Mesenchymal stem cell (in vitro differentiated cells and primary cell): ENCODE measurements at regions not wholly inside any gene's neighbourhood (a gene's known extent, or its start where the extent isn't known, plus 50 kb on each side); places are given as distances from the start of the nearest gene placed in this dataset.
A peak's percentile ranks its signal among the peaks of the same experiment; 100 is the strongest.

Source experiments
- DNase-seq: peaks from one replicate; pipeline ENCODE4 v3.0.0-alpha.2; 2013
- H2AFZ ChIP-seq: one replicate; pipeline ENCODE4 v1.6.1; 2013; ENCODE audit warnings: low read depth, mild to moderate bottlenecking, control low read depth, inconsistent platforms, low read length, moderate library complexity
- H2AK5ac ChIP-seq: 2 replicates; pipeline ENCODE4 v1.6.1; 2013; ENCODE audit warnings: low read length, moderate library complexity, mild to moderate bottlenecking, inconsistent platforms; ENCODE audit not compliant: severe bottlenecking
- H2BK120ac ChIP-seq: one replicate; pipeline ENCODE4 v1.6.1; 2013; ENCODE audit warnings: low read depth, mild to moderate bottlenecking, inconsistent platforms, low read length, moderate library complexity
- H2BK12ac ChIP-seq, 2 experiments: one replicate each; pipeline ENCODE4 v1.6.1; 2013; ENCODE audit warnings: inconsistent platforms in 2 of 2, low read length in 2 of 2, mild to moderate bottlenecking in 2 of 2, moderate library complexity in 2 of 2, control low read depth in 1 of 2
- H2BK15ac ChIP-seq: one replicate; pipeline ENCODE4 v1.6.1; 2013; ENCODE audit warnings: mild to moderate bottlenecking, low read depth, inconsistent platforms; ENCODE audit not compliant: poor library complexity, severe bottlenecking
- H2BK5ac ChIP-seq: 2 replicates; pipeline ENCODE4 v1.6.1; 2013; ENCODE audit warnings: low read depth, mild to moderate bottlenecking, low read length, control low read depth, inconsistent platforms; ENCODE audit not compliant: poor library complexity, severe bottlenecking
- H3K14ac ChIP-seq, 2 experiments: one replicate each; pipeline ENCODE4 v1.6.1; 2013; ENCODE audit warnings: inconsistent platforms in 2 of 2, low read length in 2 of 2, control low read depth in 1 of 2, mild to moderate bottlenecking in 1 of 2, moderate library complexity in 1 of 2
- H3K18ac ChIP-seq, 2 experiments: one replicate each; pipeline ENCODE4 v1.6.1; 2013; ENCODE audit warnings: inconsistent platforms in 2 of 2, low read length in 2 of 2, control low read depth in 1 of 2, low read depth in 1 of 2, mild to moderate bottlenecking in 1 of 2
- H3K23ac ChIP-seq, 2 experiments: one replicate each; pipeline ENCODE4 v1.6.1; 2013; ENCODE audit warnings: inconsistent platforms in 2 of 2, low read length in 2 of 2, mild to moderate bottlenecking in 2 of 2, moderate library complexity in 2 of 2, control low read depth in 1 of 2
- H3K27ac ChIP-seq: 2 replicates; pipeline ENCODE4 v1.5.1; 2013; ENCODE audit warnings: mild to moderate bottlenecking, moderate library complexity, low read length, control low read depth, inconsistent platforms; ENCODE audit not compliant: poor library complexity, severe bottlenecking
- H3K27me3 ChIP-seq, 2 experiments: 2 replicates each; pipeline versions ENCODE4 v1.6.1 to v1.7.0; 2013; ENCODE audit warnings: low read length in 2 of 2, mild to moderate bottlenecking in 2 of 2, moderate library complexity in 2 of 2, control low read depth in 1 of 2, inconsistent platforms in 1 of 2; ENCODE audit not compliant: control insufficient read depth in 1 of 2, insufficient read depth in 1 of 2
- H3K36me3 ChIP-seq, 2 experiments: 2 replicates each; pipeline versions ENCODE4 v1.6.1 to v1.7.0; 2013; ENCODE audit warnings: low read length in 2 of 2, control low read depth in 1 of 2, inconsistent platforms in 1 of 2, low read depth in 1 of 2, mild to moderate bottlenecking in 1 of 2; ENCODE audit not compliant: insufficient read depth in 2 of 2, control insufficient read depth in 1 of 2
- H3K4ac ChIP-seq, 2 experiments: one replicate each; pipeline ENCODE4 v1.6.1; 2013; ENCODE audit warnings: inconsistent platforms in 2 of 2, low read length in 2 of 2, mild to moderate bottlenecking in 2 of 2, moderate library complexity in 2 of 2, control low read depth in 1 of 2, low read depth in 1 of 2
- H3K4me1 ChIP-seq: 2 replicates; pipeline ENCODE4 v1.6.1; 2013; ENCODE audit warnings: low read depth, low read length, control low read depth; ENCODE audit not compliant: control insufficient read depth, insufficient read depth
- H3K4me2 ChIP-seq: 2 replicates; pipeline ENCODE4 v1.6.1; 2013; ENCODE audit warnings: low read length, mild to moderate bottlenecking, inconsistent platforms; ENCODE audit not compliant: poor library complexity, severe bottlenecking
- H3K4me3 ChIP-seq, 2 experiments: 2 replicates each; pipeline versions ENCODE4 v1.5.1 to v1.7.0; 2013; ENCODE audit warnings: low read length in 2 of 2, mild to moderate bottlenecking in 2 of 2, control low read depth in 1 of 2, low read depth in 1 of 2; ENCODE audit not compliant: insufficient read depth in 1 of 2
- H3K79me1 ChIP-seq: replicated peaks from 2 replicates; pipeline ENCODE4 v1.6.1; 2013; ENCODE audit warnings: mild to moderate bottlenecking, control low read depth, low read length, inconsistent platforms; ENCODE audit not compliant: poor library complexity, severe bottlenecking
- H3K9ac ChIP-seq: 2 replicates; pipeline ENCODE4 v1.7.0; 2013; ENCODE audit warnings: mild to moderate bottlenecking, low read length, moderate library complexity
- H3K9me3 ChIP-seq: 2 replicates; pipeline ENCODE4 v1.7.0; 2013; ENCODE audit warnings: mild to moderate bottlenecking, low read length; ENCODE audit not compliant: control insufficient read depth
- H4K8ac ChIP-seq: one replicate; pipeline ENCODE4 v1.6.1; 2013; ENCODE audit warnings: inconsistent platforms, mild to moderate bottlenecking, low read length, moderate library complexity
- H4K91ac ChIP-seq: one replicate; pipeline ENCODE4 v1.6.1; 2013; ENCODE audit warnings: mild to moderate bottlenecking, low read length, inconsistent platforms
- WGBS: methylation state at CpG from one replicate; pipeline ENCODE4 v1.1.7; 2013; ENCODE audit warnings: mixed read lengths; 5-methylcytosine and 5-hydroxymethylcytosine counted together

- Histone ChIP-seq H3K27ac (no peak overlapping the region), H3K23ac (no peak overlapping the region), H2AFZ (no peak overlapping the region), H4K91ac (no peak overlapping the region), H3K36me3 (no peaks in the 10 kb centered on the region), H3K4me3 (no peak overlapping the region), H2BK120ac (no peak overlapping the region), H2BK5ac (no peak overlapping the region), H2BK12ac (no peak overlapping the region), H3K4me2 (no peak overlapping the region), H3K18ac (no peak overlapping the region), H3K79me1 (no peaks in the 10 kb centered on the region), H2AK5ac (no peak overlapping the region), H3K9me3 (peaks cover 21% of the 10 kb centered on the region), H3K14ac (no peak overlapping the region), H3K4me1 (no peaks in the 10 kb centered on the region), H2BK15ac (no peak overlapping the region), H3K27me3 (no peaks in the 10 kb centered on the region), H3K9ac (no peak overlapping the region), H3K4ac (no peak overlapping the region), H4K8ac (no peak overlapping the region)
- no CpG with 5 or more reads among the region's 1 CpG for WGBS
- no peak for DNase-seq
Measured at GRCh38 chr7:9575716-9576115, 1142.3 kb downstream of the NXPH1 start.

GRCh38 chr7:9582824-9583223, 1149.4 kb downstream of the NXPH1 start:
- Histone ChIP-seq H4K91ac (no peak overlapping the region), H3K4me2 (no peak overlapping the region), H3K27me3 (no peaks in the 10 kb centered on the region), H3K9ac (no peak overlapping the region), H2BK12ac (no peak overlapping the region), H3K23ac (no peak overlapping the region), H3K18ac (no peak overlapping the region), H3K36me3 (no peaks in the 10 kb centered on the region), H2AK5ac (no peak overlapping the region), H2BK15ac (no peak overlapping the region), H4K8ac (no peak overlapping the region), H2AFZ (no peak overlapping the region), H3K27ac (no peak overlapping the region), H3K4me1 (no peaks in the 10 kb centered on the region), H2BK5ac (no peak overlapping the region), H3K79me1 (no peaks in the 10 kb centered on the region), H3K9me3 (peaks cover 18% of the 10 kb centered on the region), H3K4ac (no peak overlapping the region), H3K4me3 (no peak overlapping the region), H3K14ac (no peak overlapping the region), H2BK120ac (no peak overlapping the region)
- DNase-seq, result no peak
- WGBS, result 50% methylated on average over 1 of the region's 2 CpGs

GRCh38 chr7:9598411-9598810, 1165.0 kb downstream of the NXPH1 start:
- Histone ChIP-seq H2AFZ (no peak overlapping the region), H2AK5ac (no peak overlapping the region), H3K18ac (no peak overlapping the region), H4K8ac (no peak overlapping the region), H3K27ac (no peak overlapping the region), H3K23ac (no peak overlapping the region), H4K91ac (no peak overlapping the region), H2BK15ac (no peak overlapping the region), H3K4me2 (no peak overlapping the region), H3K4me3 (no peak overlapping the region), H3K4me1 (no peaks in the 10 kb centered on the region), H2BK12ac (no peak overlapping the region), H2BK5ac (no peak overlapping the region), H3K9ac (no peak overlapping the region), H2BK120ac (no peak overlapping the region), H3K36me3 (no peaks in the 10 kb centered on the region), H3K4ac (no peak overlapping the region), H3K14ac (no peak overlapping the region), H3K79me1 (no peaks in the 10 kb centered on the region), H3K27me3 (no peaks in the 10 kb centered on the region), H3K9me3 (peaks cover 5% of the 10 kb centered on the region)
- no peak for DNase-seq
- 86% methylated on average over 1 of the region's 2 CpGs for WGBS

- H3K4ac ChIP-seq, result no peak overlapping the region
- no peak overlapping the region for H2AFZ ChIP-seq
- H4K91ac ChIP-seq, result no peak overlapping the region
- no CpG with 5 or more reads among the region's 2 CpGs for WGBS
- DNase-seq, result peak; percentile 5
- H3K79me1 ChIP-seq, result no peaks in the 10 kb centered on the region
- H2AK5ac ChIP-seq, result no peak overlapping the region
- no peaks in the 10 kb centered on the region for H3K4me1 ChIP-seq
- peaks cover 14% of the 10 kb centered on the region for H3K9me3 ChIP-seq
- H3K36me3 ChIP-seq, result no peaks in the 10 kb centered on the region
- H2BK12ac ChIP-seq, result no peak overlapping the region
- H3K23ac ChIP-seq, result no peak overlapping the region
- H2BK5ac ChIP-seq, result no peak overlapping the region
- no peak overlapping the region for H3K14ac ChIP-seq
- no peak overlapping the region for H2BK15ac ChIP-seq
- no peak overlapping the region for H4K8ac ChIP-seq
- H3K27ac ChIP-seq, result no peak overlapping the region
- no peaks in the 10 kb centered on the region for H3K27me3 ChIP-seq
- no peak overlapping the region for H3K4me2 ChIP-seq
- H3K18ac ChIP-seq, result no peak overlapping the region
- no peak overlapping the region for H2BK120ac ChIP-seq
- no peak overlapping the region for H3K9ac ChIP-seq
- no peak overlapping the region for H3K4me3 ChIP-seq
Measured at GRCh38 chr7:9600974-9601373, 1167.6 kb downstream of the NXPH1 start.
